Skin of body (tissue), 1 donor: ENCODE measurements at regions not wholly inside any gene's neighbourhood (a gene's known extent, or its start where the extent isn't known, plus 50 kb on each side); places are given as distances from the start of the nearest gene placed in this dataset.

Experiments
- DNase-seq: peaks from one replicate; lab custom pipeline; 2025; lab: John Stamatoyannopoulos, UW

GRCh38 chr5:120219988-120220387 lies 244.1 kb upstream of the PRR16 start:
- no peak for DNase-seq

- DNase-seq, result no peak
Observed at GRCh38 chr5:120225524-120225923, 238.6 kb upstream of the PRR16 start.

- DNase-seq, result no peak
Observed at GRCh38 chr5:120228262-120229031, 235.7 kb upstream of the PRR16 start.

GRCh38 chr5:120229036-120229435 lies 235.1 kb upstream of the PRR16 start:
- no peak for DNase-seq

GRCh38 chr5:120231563-120231962 lies 232.5 kb upstream of the PRR16 start:
- no peak for DNase-seq

GRCh38 chr5:120236360-120236759 lies 227.7 kb upstream of the PRR16 start:
- DNase-seq, result no peak

- DNase-seq, result no peak
Observed at GRCh38 chr5:120239086-120239485, 225.0 kb upstream of the PRR16 start.

- DNase-seq, result no peak
Observed at GRCh38 chr5:120240706-120241105, 223.4 kb upstream of the PRR16 start.

- no peak for DNase-seq
Observed at GRCh38 chr5:120241400-120241799, 222.7 kb upstream of the PRR16 start.

- no peak for DNase-seq
Observed at GRCh38 chr5:120251898-120252297, 212.2 kb upstream of the PRR16 start.

GRCh38 chr5:120252839-120253238 lies 211.3 kb upstream of the PRR16 start:
- no peak for DNase-seq

GRCh38 chr5:120254385-120254784 lies 209.7 kb upstream of the PRR16 start:
- no peak for DNase-seq

- no peak for DNase-seq
Observed at GRCh38 chr5:120255214-120255613, 208.9 kb upstream of the PRR16 start.

- DNase-seq, result no peak
Observed at GRCh38 chr5:120256376-120256775, 207.7 kb upstream of the PRR16 start.

GRCh38 chr5:120257358-120257971 lies 206.6 kb upstream of the PRR16 start:
- no peak for DNase-seq

- DNase-seq, result no peak
Observed at GRCh38 chr5:120258123-120258522, 206.0 kb upstream of the PRR16 start.

- no peak for DNase-seq
Observed at GRCh38 chr5:120260651-120261050, 203.4 kb upstream of the PRR16 start.

- no peak for DNase-seq
Observed at GRCh38 chr5:120270498-120270897, 193.6 kb upstream of the PRR16 start.

- DNase-seq, result no peak
Observed at GRCh38 chr5:120293796-120294195, 170.3 kb upstream of the PRR16 start.

GRCh38 chr5:120297616-120298015 lies 166.5 kb upstream of the PRR16 start:
- DNase-seq, result no peak

- no peak for DNase-seq
Observed at GRCh38 chr5:120298981-120299380, 165.1 kb upstream of the PRR16 start.

- DNase-seq, result no peak
Observed at GRCh38 chr5:120304663-120305062, 159.4 kb upstream of the PRR16 start.

- no peak for DNase-seq
Observed at GRCh38 chr5:120306303-120306702, 157.8 kb upstream of the PRR16 start.
